Mammary epithelial cell (primary cell): ENCODE measurements at regions not wholly inside any gene's neighbourhood (a gene's known extent, or its start where the extent isn't known, plus 50 kb on each side); places are given as distances from the start of the nearest gene placed in this dataset.

Experiments used
- EZH2 ChIP-seq: IDR thresholded peaks from 2 replicates; pipeline ENCODE4 v1.6.1; 2012; ENCODE audit warnings: low read length, inconsistent platforms, borderline replicate concordance
- TF ChIP-seq, protein P1 (sequence below), 2 donors: IDR thresholded peaks in 1 of 2; conservative IDR thresholded peaks in 1 of 2; 2 replicates each; pipeline ENCODE4 v1.5.1; 2011 to 2012; ENCODE audit warnings: inconsistent platforms in 2 of 2, low read length in 2 of 2, mild to moderate bottlenecking in 2 of 2, control low read depth in 1 of 2, low read depth in 1 of 2; ENCODE audit not compliant: insufficient read depth in 1 of 2; ENCODE audit errors: extremely low read depth in 1 of 2

DNA sequence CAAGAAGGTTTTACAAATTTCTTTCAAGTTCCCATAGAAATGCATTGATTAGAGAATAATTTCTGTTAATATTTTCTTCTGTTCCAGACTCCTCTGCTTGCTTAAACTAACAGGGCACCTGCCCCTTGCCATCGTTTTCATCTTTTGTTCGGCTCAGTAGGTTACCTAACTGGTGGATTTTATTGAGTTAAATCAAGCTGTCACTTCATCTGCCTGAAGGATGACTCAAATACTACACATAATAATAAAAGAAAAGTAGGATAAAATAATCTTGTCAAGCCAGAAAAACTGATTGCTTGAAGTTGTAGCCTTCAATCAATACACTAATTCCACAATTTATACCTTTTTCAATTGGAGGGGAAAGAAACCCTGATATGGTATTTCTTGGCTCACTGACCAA, 234.0 kb downstream of the NR4A2 start:
- TF ChIP-seq, protein P1, sequence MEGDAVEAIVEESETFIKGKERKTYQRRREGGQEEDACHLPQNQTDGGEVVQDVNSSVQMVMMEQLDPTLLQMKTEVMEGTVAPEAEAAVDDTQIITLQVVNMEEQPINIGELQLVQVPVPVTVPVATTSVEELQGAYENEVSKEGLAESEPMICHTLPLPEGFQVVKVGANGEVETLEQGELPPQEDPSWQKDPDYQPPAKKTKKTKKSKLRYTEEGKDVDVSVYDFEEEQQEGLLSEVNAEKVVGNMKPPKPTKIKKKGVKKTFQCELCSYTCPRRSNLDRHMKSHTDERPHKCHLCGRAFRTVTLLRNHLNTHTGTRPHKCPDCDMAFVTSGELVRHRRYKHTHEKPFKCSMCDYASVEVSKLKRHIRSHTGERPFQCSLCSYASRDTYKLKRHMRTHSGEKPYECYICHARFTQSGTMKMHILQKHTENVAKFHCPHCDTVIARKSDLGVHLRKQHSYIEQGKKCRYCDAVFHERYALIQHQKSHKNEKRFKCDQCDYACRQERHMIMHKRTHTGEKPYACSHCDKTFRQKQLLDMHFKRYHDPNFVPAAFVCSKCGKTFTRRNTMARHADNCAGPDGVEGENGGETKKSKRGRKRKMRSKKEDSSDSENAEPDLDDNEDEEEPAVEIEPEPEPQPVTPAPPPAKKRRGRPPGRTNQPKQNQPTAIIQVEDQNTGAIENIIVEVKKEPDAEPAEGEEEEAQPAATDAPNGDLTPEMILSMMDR (conservative IDR thresholded peaks at IDR 0.05 in 1 of 2, IDR thresholded peaks at IDR 0.05 in 1 of 2; ENCODE audit: extremely low read depth in 1 of 2, insufficient read depth in 1 of 2, low read depth in 1 of 2, low read length in 2 of 2), result no peak
- no peak for TF ChIP-seq EZH2
